ENCODE measurements at regions not wholly inside any gene's neighbourhood (a gene's known extent, or its start where the extent isn't known, plus 50 kb on each side); places are given as distances from the start of the nearest gene placed in this dataset.

DNA sequence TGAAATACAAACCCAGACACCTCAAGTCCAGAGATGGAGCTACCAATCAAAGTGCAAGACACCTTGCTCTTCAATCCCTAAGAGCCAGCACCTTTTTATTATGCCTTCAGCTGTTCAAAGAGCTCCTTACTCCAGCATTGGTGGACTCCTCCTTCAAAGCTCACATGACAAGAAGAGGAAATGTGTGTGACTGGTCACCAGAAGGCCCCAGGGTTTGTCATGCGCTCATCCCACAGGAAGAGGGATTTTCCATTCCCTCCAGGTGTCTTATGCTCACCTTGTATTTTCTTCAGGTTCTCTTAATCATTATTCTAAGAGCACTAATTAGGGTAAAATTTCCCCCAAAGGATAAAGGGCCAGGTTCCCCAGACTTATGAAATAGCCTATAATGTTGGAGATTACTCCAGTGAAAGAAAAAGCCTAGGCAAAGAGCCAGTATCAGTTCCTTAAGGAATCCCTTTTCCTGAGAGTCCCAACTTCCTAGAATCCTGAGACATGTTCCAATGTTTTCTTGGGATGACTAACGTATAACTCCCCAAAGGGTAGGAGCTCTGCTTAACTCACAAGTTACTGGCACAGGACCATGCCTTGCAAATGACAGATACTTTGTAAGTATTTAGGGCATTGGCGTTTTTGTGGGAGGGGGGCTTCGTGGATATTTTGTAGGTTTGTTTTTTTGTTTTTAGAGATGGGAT, 56.9 kb upstream of the SOX9 start:
- TF ChIP-seq, protein P1, sequence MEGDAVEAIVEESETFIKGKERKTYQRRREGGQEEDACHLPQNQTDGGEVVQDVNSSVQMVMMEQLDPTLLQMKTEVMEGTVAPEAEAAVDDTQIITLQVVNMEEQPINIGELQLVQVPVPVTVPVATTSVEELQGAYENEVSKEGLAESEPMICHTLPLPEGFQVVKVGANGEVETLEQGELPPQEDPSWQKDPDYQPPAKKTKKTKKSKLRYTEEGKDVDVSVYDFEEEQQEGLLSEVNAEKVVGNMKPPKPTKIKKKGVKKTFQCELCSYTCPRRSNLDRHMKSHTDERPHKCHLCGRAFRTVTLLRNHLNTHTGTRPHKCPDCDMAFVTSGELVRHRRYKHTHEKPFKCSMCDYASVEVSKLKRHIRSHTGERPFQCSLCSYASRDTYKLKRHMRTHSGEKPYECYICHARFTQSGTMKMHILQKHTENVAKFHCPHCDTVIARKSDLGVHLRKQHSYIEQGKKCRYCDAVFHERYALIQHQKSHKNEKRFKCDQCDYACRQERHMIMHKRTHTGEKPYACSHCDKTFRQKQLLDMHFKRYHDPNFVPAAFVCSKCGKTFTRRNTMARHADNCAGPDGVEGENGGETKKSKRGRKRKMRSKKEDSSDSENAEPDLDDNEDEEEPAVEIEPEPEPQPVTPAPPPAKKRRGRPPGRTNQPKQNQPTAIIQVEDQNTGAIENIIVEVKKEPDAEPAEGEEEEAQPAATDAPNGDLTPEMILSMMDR (IDR thresholded peaks at IDR 0.05) = no peak
- TF ChIP-seq POLR2A (IDR thresholded peaks at IDR 0.05) (no peak), EP300 (IDR thresholded peaks at IDR 0.05) (no peak)
